AG04449 (cell line): ENCODE measurements at regions not wholly inside any gene's neighbourhood (a gene's known extent, or its start where the extent isn't known, plus 50 kb on each side); places are given as distances from the start of the nearest gene placed in this dataset.

Experiments used
- CTCF ChIA-PET: fragments of 350-600 bp; formaldehyde crosslinking; extraction: SDS; loops from one replicate; lab custom pipeline; 2021; ENCODE audit warnings: antibody characterized with exemption; lab: Yijun Ruan, JAX
- POLR2A ChIA-PET: fragments of 400-600, 350-600 bp; formaldehyde crosslinking; extraction: SDS; loops from one replicate; lab custom pipeline; 2020; ENCODE audit warnings: antibody characterized with exemption, inconsistent platforms; lab: Yijun Ruan, JAX
- DNase-seq: peaks from one replicate; pipeline ENCODE4 v3.0.0-alpha.2; 2010; ENCODE audit warnings: low read depth, low spot score
- H3K4me3 ChIP-seq: 2 replicates; pipeline ENCODE4 v1.5.1; 2011; ENCODE audit warnings: low read depth, mild to moderate bottlenecking, control low read depth, low read length
- CTCF ChIP-seq: IDR thresholded peaks from one replicate; pipeline ENCODE4 v1.5.1; 2011; ENCODE audit warnings: mild to moderate bottlenecking, moderate library complexity, low read length, control low read depth, inconsistent platforms; ENCODE audit not compliant: insufficient read depth; ENCODE audit errors: missing control alignments

GRCh38 chr5:113817683-113818082 is 304.2 kb downstream of the YTHDC2 start:
- no peak for TF ChIP-seq CTCF
- CTCF ChIA-PET, result no interaction called here
- no peak overlapping the region for H3K4me3 ChIP-seq
- no peak for DNase-seq
- POLR2A ChIA-PET, result no interaction called here

- POLR2A ChIA-PET, result no interaction called here
- CTCF ChIA-PET, result interaction anchor here (0.6 kb wide), 1 partner anchor 10 kb away, joined by 3 read pairs; no protein-coding TSS in a partner anchor
- no peak overlapping the region for H3K4me3 ChIP-seq
- no peak for TF ChIP-seq CTCF
- no peak for DNase-seq
Measured at GRCh38 chr5:113823696-113824095, 310.2 kb downstream of the YTHDC2 start.

GRCh38 chr5:113824307-113824706 is 310.8 kb downstream of the YTHDC2 start:
- CTCF ChIA-PET, result interaction anchor here (0.6 kb wide), 1 partner anchor 9 kb away, joined by 3 read pairs; no protein-coding TSS in a partner anchor
- TF ChIP-seq CTCF, result no peak

GRCh38 chr5:113825176-113825575 is 311.7 kb downstream of the YTHDC2 start:
- ChIA-PET POLR2A (no interaction called here), CTCF (no interaction called here)
- no peak for DNase-seq
- no peak for TF ChIP-seq CTCF
- no peak overlapping the region for H3K4me3 ChIP-seq

More at GRCh38 chr5:113824307-113824706, 310.8 kb downstream of the YTHDC2 start:
- DNase-seq, result no peak
- H3K4me3 ChIP-seq, result no peak overlapping the region
- POLR2A ChIA-PET, result no interaction called here

- H3K4me3 ChIP-seq, result no peak overlapping the region
- no peak for DNase-seq
- POLR2A ChIA-PET, result no interaction called here
- TF ChIP-seq CTCF, result no peak
- CTCF ChIA-PET, result no interaction called here
Measured at GRCh38 chr5:113846941-113847340, 333.4 kb downstream of the YTHDC2 start.

GRCh38 chr5:113864437-113864836 is 350.9 kb downstream of the YTHDC2 start:
- no peak for TF ChIP-seq CTCF
- H3K4me3 ChIP-seq, result no peak overlapping the region
- POLR2A ChIA-PET, result no interaction called here
- CTCF ChIA-PET, result no interaction called here
- no peak for DNase-seq
